WTC11 (cell line): ENCODE measurements at regions not wholly inside any gene's neighbourhood (a gene's known extent, or its start where the extent isn't known, plus 50 kb on each side); places are given as distances from the start of the nearest gene placed in this dataset.

Experiments used
- CBFB ChIP-seq: sonication (generic); formaldehyde crosslinking; IDR thresholded peaks from 2 replicates; pipeline ENCODE4 v1.8.1; 2022; ENCODE audit warnings: mild to moderate bottlenecking, low read depth, missing genetic modification reagents
- CREB1 ChIP-seq: sonication (generic); formaldehyde crosslinking; IDR thresholded peaks from 2 replicates; pipeline ENCODE4 v1.8.0; 2023; ENCODE audit warnings: mild to moderate bottlenecking, missing genetic modification reagents
- JUN ChIP-seq: sonication (generic); formaldehyde crosslinking; IDR thresholded peaks from 2 replicates; pipeline ENCODE4 v1.8.0; 2023; ENCODE audit warnings: mild to moderate bottlenecking, missing genetic modification reagents
- MYBL2 ChIP-seq: sonication (generic); formaldehyde crosslinking; IDR thresholded peaks from 2 replicates; pipeline ENCODE4 v1.8.1; 2023; ENCODE audit warnings: mild to moderate bottlenecking, moderate library complexity, missing genetic modification reagents
- RELA ChIP-seq: sonication (generic); formaldehyde crosslinking; IDR thresholded peaks from 2 replicates; pipeline ENCODE4 v1.8.1; 2022; ENCODE audit warnings: missing genetic modification reagents, mild to moderate bottlenecking, borderline replicate concordance
- ZNF138 ChIP-seq: sonication (generic); formaldehyde crosslinking; conservative IDR thresholded peaks from 2 replicates; pipeline ENCODE4 v1.8.1; 2022; ENCODE audit warnings: mild to moderate bottlenecking, moderate library complexity, missing genetic modification reagents
- TF ChIP-seq, protein P1 (sequence below): fragments of 200-600 bp; IDR thresholded peaks from 2 replicates; pipeline ENCODE4 v1.8.0; 2022; ENCODE audit warnings: antibody characterized with exemption
- TF ChIP-seq, protein P2 (sequence below): sonication (generic); formaldehyde crosslinking; conservative IDR thresholded peaks from 2 replicates; pipeline ENCODE4 v1.8.1; 2022; ENCODE audit warnings: mild to moderate bottlenecking, missing genetic modification reagents
- TF ChIP-seq, protein P3 (sequence below): sonication (generic); formaldehyde crosslinking; IDR thresholded peaks from 2 replicates; pipeline ENCODE4 v1.8.0; 2022; ENCODE audit warnings: mild to moderate bottlenecking, missing genetic modification reagents
- TF ChIP-seq, protein P4 (sequence below): sonication (generic); formaldehyde crosslinking; IDR thresholded peaks from 2 replicates; pipeline ENCODE4 v1.8.1; 2023; ENCODE audit warnings: mild to moderate bottlenecking, missing genetic modification reagents, moderate library complexity
- TF ChIP-seq, protein P5 (sequence below): sonication (generic); formaldehyde crosslinking; IDR thresholded peaks from 2 replicates; pipeline ENCODE4 v1.8.0; 2023; ENCODE audit warnings: mild to moderate bottlenecking, missing genetic modification reagents

DNA sequence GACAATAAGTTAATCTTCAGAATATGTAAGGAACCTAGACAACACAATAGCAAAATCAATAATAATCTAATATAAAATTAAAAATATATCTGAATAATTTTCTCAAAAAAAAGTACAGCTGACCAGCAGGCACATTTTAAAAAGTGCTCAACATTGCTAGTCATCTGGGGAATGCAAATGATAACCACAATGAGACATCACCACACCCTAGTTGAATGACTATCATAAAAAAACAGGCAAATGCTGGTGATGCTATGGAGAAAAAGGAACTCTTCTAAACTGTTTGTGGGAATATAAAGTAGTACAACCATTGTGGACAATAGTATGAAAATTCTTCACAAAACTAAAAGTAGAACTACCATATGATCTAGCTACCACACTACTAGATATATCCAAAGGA lies 956.9 kb upstream of the NDST4 start:
- TF ChIP-seq, protein P1, sequence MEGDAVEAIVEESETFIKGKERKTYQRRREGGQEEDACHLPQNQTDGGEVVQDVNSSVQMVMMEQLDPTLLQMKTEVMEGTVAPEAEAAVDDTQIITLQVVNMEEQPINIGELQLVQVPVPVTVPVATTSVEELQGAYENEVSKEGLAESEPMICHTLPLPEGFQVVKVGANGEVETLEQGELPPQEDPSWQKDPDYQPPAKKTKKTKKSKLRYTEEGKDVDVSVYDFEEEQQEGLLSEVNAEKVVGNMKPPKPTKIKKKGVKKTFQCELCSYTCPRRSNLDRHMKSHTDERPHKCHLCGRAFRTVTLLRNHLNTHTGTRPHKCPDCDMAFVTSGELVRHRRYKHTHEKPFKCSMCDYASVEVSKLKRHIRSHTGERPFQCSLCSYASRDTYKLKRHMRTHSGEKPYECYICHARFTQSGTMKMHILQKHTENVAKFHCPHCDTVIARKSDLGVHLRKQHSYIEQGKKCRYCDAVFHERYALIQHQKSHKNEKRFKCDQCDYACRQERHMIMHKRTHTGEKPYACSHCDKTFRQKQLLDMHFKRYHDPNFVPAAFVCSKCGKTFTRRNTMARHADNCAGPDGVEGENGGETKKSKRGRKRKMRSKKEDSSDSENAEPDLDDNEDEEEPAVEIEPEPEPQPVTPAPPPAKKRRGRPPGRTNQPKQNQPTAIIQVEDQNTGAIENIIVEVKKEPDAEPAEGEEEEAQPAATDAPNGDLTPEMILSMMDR = no peak
- TF ChIP-seq CBFB (CRISPR knock-in tag) (no peak), ZNF138 (CRISPR knock-in tag) (no peak), RELA (no peak), JUN (CRISPR knock-in tag) (no peak), MYBL2 (CRISPR knock-in tag) (no peak), CREB1 (CRISPR knock-in tag) (no peak)
- TF ChIP-seq, protein P2, sequence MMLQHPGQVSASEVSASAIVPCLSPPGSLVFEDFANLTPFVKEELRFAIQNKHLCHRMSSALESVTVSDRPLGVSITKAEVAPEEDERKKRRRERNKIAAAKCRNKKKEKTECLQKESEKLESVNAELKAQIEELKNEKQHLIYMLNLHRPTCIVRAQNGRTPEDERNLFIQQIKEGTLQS (CRISPR knock-in tag) = no peak
- TF ChIP-seq, protein P3, sequence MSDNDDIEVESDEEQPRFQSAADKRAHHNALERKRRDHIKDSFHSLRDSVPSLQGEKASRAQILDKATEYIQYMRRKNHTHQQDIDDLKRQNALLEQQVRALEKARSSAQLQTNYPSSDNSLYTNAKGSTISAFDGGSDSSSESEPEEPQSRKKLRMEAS (CRISPR knock-in tag) = no peak
- TF ChIP-seq, protein P4, sequence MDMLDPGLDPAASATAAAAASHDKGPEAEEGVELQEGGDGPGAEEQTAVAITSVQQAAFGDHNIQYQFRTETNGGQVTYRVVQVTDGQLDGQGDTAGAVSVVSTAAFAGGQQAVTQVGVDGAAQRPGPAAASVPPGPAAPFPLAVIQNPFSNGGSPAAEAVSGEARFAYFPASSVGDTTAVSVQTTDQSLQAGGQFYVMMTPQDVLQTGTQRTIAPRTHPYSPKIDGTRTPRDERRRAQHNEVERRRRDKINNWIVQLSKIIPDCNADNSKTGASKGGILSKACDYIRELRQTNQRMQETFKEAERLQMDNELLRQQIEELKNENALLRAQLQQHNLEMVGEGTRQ (CRISPR knock-in tag) = no peak
- TF ChIP-seq, protein P5, sequence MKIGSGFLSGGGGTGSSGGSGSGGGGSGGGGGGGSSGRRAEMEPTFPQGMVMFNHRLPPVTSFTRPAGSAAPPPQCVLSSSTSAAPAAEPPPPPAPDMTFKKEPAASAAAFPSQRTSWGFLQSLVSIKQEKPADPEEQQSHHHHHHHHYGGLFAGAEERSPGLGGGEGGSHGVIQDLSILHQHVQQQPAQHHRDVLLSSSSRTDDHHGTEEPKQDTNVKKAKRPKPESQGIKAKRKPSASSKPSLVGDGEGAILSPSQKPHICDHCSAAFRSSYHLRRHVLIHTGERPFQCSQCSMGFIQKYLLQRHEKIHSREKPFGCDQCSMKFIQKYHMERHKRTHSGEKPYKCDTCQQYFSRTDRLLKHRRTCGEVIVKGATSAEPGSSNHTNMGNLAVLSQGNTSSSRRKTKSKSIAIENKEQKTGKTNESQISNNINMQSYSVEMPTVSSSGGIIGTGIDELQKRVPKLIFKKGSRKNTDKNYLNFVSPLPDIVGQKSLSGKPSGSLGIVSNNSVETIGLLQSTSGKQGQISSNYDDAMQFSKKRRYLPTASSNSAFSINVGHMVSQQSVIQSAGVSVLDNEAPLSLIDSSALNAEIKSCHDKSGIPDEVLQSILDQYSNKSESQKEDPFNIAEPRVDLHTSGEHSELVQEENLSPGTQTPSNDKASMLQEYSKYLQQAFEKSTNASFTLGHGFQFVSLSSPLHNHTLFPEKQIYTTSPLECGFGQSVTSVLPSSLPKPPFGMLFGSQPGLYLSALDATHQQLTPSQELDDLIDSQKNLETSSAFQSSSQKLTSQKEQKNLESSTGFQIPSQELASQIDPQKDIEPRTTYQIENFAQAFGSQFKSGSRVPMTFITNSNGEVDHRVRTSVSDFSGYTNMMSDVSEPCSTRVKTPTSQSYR (CRISPR knock-in tag) = no peak
